ENCODE measurements at regions not wholly inside any gene's neighbourhood (a gene's known extent, or its start where the extent isn't known, plus 50 kb on each side); places are given as distances from the start of the nearest gene placed in this dataset.

GRCh38 chr11:113603277-113604059 is 102.6 kb downstream of the TMPRSS5 start:
- H3K27ac Mint-ChIP-seq (ENCODE audit: unreplicated experiment) = no peak overlapping the region

GRCh38 chr11:113602483-113602882 is 103.6 kb downstream of the TMPRSS5 start:
- H3K4me1 Mint-ChIP-seq (ENCODE audit: low read depth, unreplicated experiment) = no peaks in the 10 kb centered on the region
- H3K27ac Mint-ChIP-seq (ENCODE audit: unreplicated experiment) = no peak overlapping the region
- no peak for DNase-seq
- H3K4me3 Mint-ChIP-seq (ENCODE audit: unreplicated experiment) = no peak overlapping the region
- H3K36me3 Mint-ChIP-seq (ENCODE audit: unreplicated experiment) = peaks cover 12% of the 10 kb centered on the region
- no peak for TF ChIP-seq CTCF (IDR thresholded peaks at IDR 0.05; ENCODE audit: partially characterized antibody, unreplicated experiment)
- peaks cover 3% of the 10 kb centered on the region for H3K27me3 Mint-ChIP-seq (ENCODE audit: unreplicated experiment)
- H3K9me3 Mint-ChIP-seq (ENCODE audit: unreplicated experiment) = peaks cover 2% of the 10 kb centered on the region

More at GRCh38 chr11:113603277-113604059, 102.6 kb downstream of the TMPRSS5 start:
- TF ChIP-seq CTCF (IDR thresholded peaks at IDR 0.05; ENCODE audit: partially characterized antibody, unreplicated experiment) = no peak
- Mint-ChIP-seq H3K4me1 (ENCODE audit: low read depth, unreplicated experiment) (no peaks in the 10 kb centered on the region), H3K27me3 (ENCODE audit: unreplicated experiment) (peaks cover 2% of the 10 kb centered on the region), H3K9me3 (ENCODE audit: unreplicated experiment) (peaks cover 2% of the 10 kb centered on the region), H3K36me3 (ENCODE audit: unreplicated experiment) (peaks cover 12% of the 10 kb centered on the region), H3K4me3 (ENCODE audit: unreplicated experiment) (no peak overlapping the region)
- DNase-seq = no peak

- Mint-ChIP-seq H3K9me3 (ENCODE audit: unreplicated experiment) (peaks cover 4% of the 10 kb centered on the region), H3K4me3 (ENCODE audit: unreplicated experiment) (no peak overlapping the region), H3K36me3 (ENCODE audit: unreplicated experiment) (peaks cover 17% of the 10 kb centered on the region), H3K4me1 (ENCODE audit: low read depth, unreplicated experiment) (no peaks in the 10 kb centered on the region), H3K27ac (ENCODE audit: unreplicated experiment) (no peak overlapping the region), H3K27me3 (ENCODE audit: unreplicated experiment) (peaks cover 1% of the 10 kb centered on the region)
- DNase-seq = no peak
- TF ChIP-seq CTCF (IDR thresholded peaks at IDR 0.05; ENCODE audit: partially characterized antibody, unreplicated experiment) = no peak
These were observed 109.5 kb downstream of the TMPRSS5 start for GRCh38 chr11:113596658-113597057.

GRCh38 chr11:113595810-113596594 is 110.1 kb downstream of the TMPRSS5 start:
- DNase-seq = no peak
- no peaks in the 10 kb centered on the region for H3K4me1 Mint-ChIP-seq (ENCODE audit: low read depth, unreplicated experiment)
- H3K36me3 Mint-ChIP-seq (ENCODE audit: unreplicated experiment) = peaks cover 17% of the 10 kb centered on the region
- H3K4me3 Mint-ChIP-seq (ENCODE audit: unreplicated experiment) = no peak overlapping the region
- peaks cover 4% of the 10 kb centered on the region for H3K9me3 Mint-ChIP-seq (ENCODE audit: unreplicated experiment)
- no peak overlapping the region for H3K27ac Mint-ChIP-seq (ENCODE audit: unreplicated experiment)
- TF ChIP-seq CTCF (IDR thresholded peaks at IDR 0.05; ENCODE audit: partially characterized antibody, unreplicated experiment) = no peak
- peaks cover 1% of the 10 kb centered on the region for H3K27me3 Mint-ChIP-seq (ENCODE audit: unreplicated experiment)
